ENCODE measurements at regions not wholly inside any gene's neighbourhood (a gene's known extent, or its start where the extent isn't known, plus 50 kb on each side); places are given as distances from the start of the nearest gene placed in this dataset.

- no peak overlapping the region for H3K27ac ChIP-seq (ENCODE audit: low read depth, low read length)
- H3K4me1 ChIP-seq (ENCODE audit: control insufficient read depth, insufficient read depth, low read length): no peaks in the 10 kb centered on the region
- H3K9ac ChIP-seq (ENCODE audit: low read length): no peak overlapping the region
- no peak overlapping the region for H3K4me3 ChIP-seq (ENCODE audit: low read length)
- no peaks in the 10 kb centered on the region for H3K36me3 ChIP-seq (ENCODE audit: control insufficient read depth, insufficient read depth, low read length)
- H3K27me3 ChIP-seq (ENCODE audit: control insufficient read depth, insufficient read depth, low read length): no peaks in the 10 kb centered on the region
Measured at GRCh38 chr6:78577585-78577984, 289.8 kb upstream of the IRAK1BP1 start.

- Histone ChIP-seq H3K27ac (ENCODE audit: low read depth, low read length) (no peak overlapping the region), H3K4me3 (ENCODE audit: low read length) (no peak overlapping the region), H3K4me1 (ENCODE audit: control insufficient read depth, insufficient read depth, low read length) (no peaks in the 10 kb centered on the region), H3K36me3 (ENCODE audit: control insufficient read depth, insufficient read depth, low read length) (no peaks in the 10 kb centered on the region), H3K27me3 (ENCODE audit: control insufficient read depth, insufficient read depth, low read length) (no peaks in the 10 kb centered on the region), H3K9ac (ENCODE audit: low read length) (no peak overlapping the region)
Measured at GRCh38 chr6:78578430-78578829, 288.9 kb upstream of the IRAK1BP1 start.

- H3K4me1 ChIP-seq (ENCODE audit: control insufficient read depth, insufficient read depth, low read length): no peaks in the 10 kb centered on the region
- no peak overlapping the region for H3K9ac ChIP-seq (ENCODE audit: low read length)
- H3K36me3 ChIP-seq (ENCODE audit: control insufficient read depth, insufficient read depth, low read length): no peaks in the 10 kb centered on the region
- no peaks in the 10 kb centered on the region for H3K27me3 ChIP-seq (ENCODE audit: control insufficient read depth, insufficient read depth, low read length)
- H3K27ac ChIP-seq (ENCODE audit: low read depth, low read length): no peak overlapping the region
- no peak overlapping the region for H3K4me3 ChIP-seq (ENCODE audit: low read length)
Measured at GRCh38 chr6:78580923-78581322, 286.4 kb upstream of the IRAK1BP1 start.

GRCh38 chr6:78583079-78583478 lies 284.3 kb upstream of the IRAK1BP1 start:
- H3K4me1 ChIP-seq (ENCODE audit: control insufficient read depth, insufficient read depth, low read length): no peaks in the 10 kb centered on the region
- H3K4me3 ChIP-seq (ENCODE audit: low read length): no peak overlapping the region
- no peak overlapping the region for H3K9ac ChIP-seq (ENCODE audit: low read length)
- no peaks in the 10 kb centered on the region for H3K27me3 ChIP-seq (ENCODE audit: control insufficient read depth, insufficient read depth, low read length)
- no peaks in the 10 kb centered on the region for H3K36me3 ChIP-seq (ENCODE audit: control insufficient read depth, insufficient read depth, low read length)
- no peak overlapping the region for H3K27ac ChIP-seq (ENCODE audit: low read depth, low read length)

GRCh38 chr6:78589436-78589835 lies 277.9 kb upstream of the IRAK1BP1 start:
- H3K4me3 ChIP-seq (ENCODE audit: low read length): no peak overlapping the region
- no peaks in the 10 kb centered on the region for H3K27me3 ChIP-seq (ENCODE audit: control insufficient read depth, insufficient read depth, low read length)
- H3K36me3 ChIP-seq (ENCODE audit: control insufficient read depth, insufficient read depth, low read length): no peaks in the 10 kb centered on the region
- no peaks in the 10 kb centered on the region for H3K4me1 ChIP-seq (ENCODE audit: control insufficient read depth, insufficient read depth, low read length)
- H3K27ac ChIP-seq (ENCODE audit: low read depth, low read length): no peak overlapping the region
- H3K9ac ChIP-seq (ENCODE audit: low read length): no peak overlapping the region

GRCh38 chr6:78593898-78594667 lies 273.3 kb upstream of the IRAK1BP1 start:
- H3K27ac ChIP-seq (ENCODE audit: low read depth, low read length): no peak overlapping the region
- H3K4me1 ChIP-seq (ENCODE audit: control insufficient read depth, insufficient read depth, low read length): no peaks in the 10 kb centered on the region
- H3K9ac ChIP-seq (ENCODE audit: low read length): no peak overlapping the region
- no peaks in the 10 kb centered on the region for H3K36me3 ChIP-seq (ENCODE audit: control insufficient read depth, insufficient read depth, low read length)
- H3K4me3 ChIP-seq (ENCODE audit: low read length): no peak overlapping the region
- H3K27me3 ChIP-seq (ENCODE audit: control insufficient read depth, insufficient read depth, low read length): no peaks in the 10 kb centered on the region

GRCh38 chr6:78594668-78595066 lies 272.7 kb upstream of the IRAK1BP1 start:
- Histone ChIP-seq H3K27me3 (ENCODE audit: control insufficient read depth, insufficient read depth, low read length) (no peaks in the 10 kb centered on the region), H3K4me1 (ENCODE audit: control insufficient read depth, insufficient read depth, low read length) (no peaks in the 10 kb centered on the region), H3K27ac (ENCODE audit: low read depth, low read length) (no peak overlapping the region), H3K9ac (ENCODE audit: low read length) (no peak overlapping the region), H3K4me3 (ENCODE audit: low read length) (no peak overlapping the region), H3K36me3 (ENCODE audit: control insufficient read depth, insufficient read depth, low read length) (no peaks in the 10 kb centered on the region)

- no peaks in the 10 kb centered on the region for H3K4me1 ChIP-seq (ENCODE audit: control insufficient read depth, insufficient read depth, low read length)
- H3K9ac ChIP-seq (ENCODE audit: low read length): no peak overlapping the region
- H3K27me3 ChIP-seq (ENCODE audit: control insufficient read depth, insufficient read depth, low read length): no peaks in the 10 kb centered on the region
- H3K27ac ChIP-seq (ENCODE audit: low read depth, low read length): no peak overlapping the region
- H3K36me3 ChIP-seq (ENCODE audit: control insufficient read depth, insufficient read depth, low read length): no peaks in the 10 kb centered on the region
- no peak overlapping the region for H3K4me3 ChIP-seq (ENCODE audit: low read length)
Measured at GRCh38 chr6:78597966-78598365, 269.4 kb upstream of the IRAK1BP1 start.

- Histone ChIP-seq H3K27ac (ENCODE audit: low read depth, low read length) (no peak overlapping the region), H3K4me3 (ENCODE audit: low read length) (no peak overlapping the region), H3K36me3 (ENCODE audit: control insufficient read depth, insufficient read depth, low read length) (no peaks in the 10 kb centered on the region), H3K27me3 (ENCODE audit: control insufficient read depth, insufficient read depth, low read length) (no peaks in the 10 kb centered on the region), H3K4me1 (ENCODE audit: control insufficient read depth, insufficient read depth, low read length) (no peaks in the 10 kb centered on the region), H3K9ac (ENCODE audit: low read length) (no peak overlapping the region)
Measured at GRCh38 chr6:78598966-78599365, 268.4 kb upstream of the IRAK1BP1 start.

GRCh38 chr6:78599526-78599925 lies 267.8 kb upstream of the IRAK1BP1 start:
- Histone ChIP-seq H3K4me3 (ENCODE audit: low read length) (no peak overlapping the region), H3K36me3 (ENCODE audit: control insufficient read depth, insufficient read depth, low read length) (no peaks in the 10 kb centered on the region), H3K27ac (ENCODE audit: low read depth, low read length) (no peak overlapping the region), H3K9ac (ENCODE audit: low read length) (no peak overlapping the region), H3K27me3 (ENCODE audit: control insufficient read depth, insufficient read depth, low read length) (no peaks in the 10 kb centered on the region), H3K4me1 (ENCODE audit: control insufficient read depth, insufficient read depth, low read length) (no peaks in the 10 kb centered on the region)

GRCh38 chr6:78605909-78606446 lies 261.4 kb upstream of the IRAK1BP1 start:
- H3K4me1 ChIP-seq (ENCODE audit: control insufficient read depth, insufficient read depth, low read length): no peaks in the 10 kb centered on the region

GRCh38 chr6:78607189-78607588 lies 260.2 kb upstream of the IRAK1BP1 start:
- Histone ChIP-seq H3K9ac (ENCODE audit: low read length) (no peak overlapping the region), H3K4me3 (ENCODE audit: low read length) (no peak overlapping the region), H3K36me3 (ENCODE audit: control insufficient read depth, insufficient read depth, low read length) (no peaks in the 10 kb centered on the region), H3K4me1 (ENCODE audit: control insufficient read depth, insufficient read depth, low read length) (no peaks in the 10 kb centered on the region), H3K27me3 (ENCODE audit: control insufficient read depth, insufficient read depth, low read length) (no peaks in the 10 kb centered on the region), H3K27ac (ENCODE audit: low read depth, low read length) (no peak overlapping the region)

More at GRCh38 chr6:78605909-78606446, 261.4 kb upstream of the IRAK1BP1 start:
- Histone ChIP-seq H3K9ac (ENCODE audit: low read length) (no peak overlapping the region), H3K4me3 (ENCODE audit: low read length) (no peak overlapping the region), H3K36me3 (ENCODE audit: control insufficient read depth, insufficient read depth, low read length) (no peaks in the 10 kb centered on the region), H3K27me3 (ENCODE audit: control insufficient read depth, insufficient read depth, low read length) (no peaks in the 10 kb centered on the region), H3K27ac (ENCODE audit: low read depth, low read length) (no peak overlapping the region)

- Histone ChIP-seq H3K4me3 (ENCODE audit: low read length) (no peak overlapping the region), H3K27ac (ENCODE audit: low read depth, low read length) (no peak overlapping the region), H3K36me3 (ENCODE audit: control insufficient read depth, insufficient read depth, low read length) (no peaks in the 10 kb centered on the region), H3K4me1 (ENCODE audit: control insufficient read depth, insufficient read depth, low read length) (no peaks in the 10 kb centered on the region), H3K9ac (ENCODE audit: low read length) (no peak overlapping the region), H3K27me3 (ENCODE audit: control insufficient read depth, insufficient read depth, low read length) (no peaks in the 10 kb centered on the region)
Measured at GRCh38 chr6:78611102-78611620, 256.2 kb upstream of the IRAK1BP1 start.
